ES-I3 (cell line): ENCODE measurements at regions not wholly inside any gene's neighbourhood (a gene's known extent, or its start where the extent isn't known, plus 50 kb on each side); places are given as distances from the start of the nearest gene placed in this dataset.

Source experiments
- H3K36me3 ChIP-seq: 2 replicates; pipeline ENCODE4 v1.6.1; 2013; ENCODE audit warnings: mild to moderate bottlenecking, low read length, control low read depth, moderate library complexity; ENCODE audit not compliant: insufficient read depth
- H3K4me1 ChIP-seq: 2 replicates; pipeline ENCODE4 v1.6.1; 2013; ENCODE audit warnings: mild to moderate bottlenecking, control low read depth, low read length; ENCODE audit not compliant: insufficient read depth
- H3K9ac ChIP-seq: 2 replicates; pipeline ENCODE4 v1.6.1; 2013; ENCODE audit warnings: low read depth, mild to moderate bottlenecking, low read length, moderate library complexity
- H3K9me3 ChIP-seq: 2 replicates; pipeline ENCODE4 v1.6.1; 2013; ENCODE audit warnings: mild to moderate bottlenecking, low read length, moderate library complexity; ENCODE audit not compliant: control insufficient read depth, insufficient read depth

DNA sequence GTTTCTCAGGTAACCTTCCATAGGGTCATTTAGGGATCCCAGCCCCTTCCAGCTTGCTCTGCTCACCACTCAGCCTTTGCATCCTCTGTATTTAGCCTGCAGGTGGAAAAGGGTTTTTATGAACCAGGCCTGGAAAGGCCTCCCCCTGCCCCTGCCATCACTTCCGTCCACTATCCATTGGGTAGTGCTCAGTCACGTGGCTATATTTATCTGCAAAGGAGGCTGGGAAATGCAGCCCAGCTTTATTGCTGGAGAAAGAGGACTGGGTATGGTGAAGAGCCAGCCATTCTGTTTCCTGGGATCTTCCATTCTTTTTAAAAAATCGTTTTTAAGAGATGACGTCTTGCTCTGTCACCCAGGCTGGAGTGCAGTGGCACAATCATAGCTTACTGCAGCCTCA, 87.0 kb upstream of the MAP1LC3B2 start:
- H3K36me3 ChIP-seq = no peaks in the 10 kb centered on the region
- H3K4me1 ChIP-seq = no peaks in the 10 kb centered on the region
- no peak overlapping the region for H3K9ac ChIP-seq
- peaks cover 7% of the 10 kb centered on the region for H3K9me3 ChIP-seq

DNA sequence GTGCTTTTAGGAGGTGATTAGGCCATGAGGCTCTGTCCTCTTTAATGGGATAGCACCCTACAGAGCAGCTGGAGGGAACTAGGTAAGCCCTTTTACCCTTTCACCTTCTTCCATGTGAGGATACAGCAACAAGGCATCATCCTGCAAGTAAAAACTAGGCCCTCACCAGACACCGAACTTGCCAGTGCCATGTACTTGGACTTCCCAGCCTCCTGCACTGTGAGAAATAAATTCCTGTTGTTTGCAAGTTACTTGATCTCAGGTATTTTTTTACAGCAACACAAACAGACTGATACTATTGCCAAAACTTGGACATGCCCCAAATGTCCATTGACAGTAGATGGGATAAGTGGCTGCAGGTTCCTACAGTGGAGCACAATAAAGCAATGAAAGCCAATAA, 85.8 kb upstream of the MAP1LC3B2 start:
- Histone ChIP-seq H3K36me3 (no peaks in the 10 kb centered on the region), H3K4me1 (no peaks in the 10 kb centered on the region), H3K9ac (no peak overlapping the region), H3K9me3 (peaks cover 13% of the 10 kb centered on the region)

DNA sequence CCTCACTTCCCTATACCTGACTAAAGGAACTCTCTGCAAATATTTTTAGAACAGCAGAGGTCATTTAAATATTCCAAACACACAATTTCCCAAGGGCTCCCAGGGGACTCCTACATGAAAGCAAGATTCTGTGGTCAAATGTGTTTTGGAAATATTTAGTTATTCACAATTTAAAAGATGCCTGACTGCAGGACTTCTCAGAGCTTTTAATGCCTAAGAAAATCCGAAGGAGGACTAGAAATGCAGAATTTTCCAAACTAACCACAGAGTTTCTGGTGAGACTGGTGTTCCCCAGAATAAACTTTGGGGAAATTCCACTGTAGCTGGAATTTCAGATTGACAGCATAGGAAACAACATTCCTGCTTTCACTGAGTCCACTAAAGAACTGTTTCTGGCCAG, 84.8 kb upstream of the MAP1LC3B2 start:
- H3K9me3 ChIP-seq = peaks cover 13% of the 10 kb centered on the region

DNA sequence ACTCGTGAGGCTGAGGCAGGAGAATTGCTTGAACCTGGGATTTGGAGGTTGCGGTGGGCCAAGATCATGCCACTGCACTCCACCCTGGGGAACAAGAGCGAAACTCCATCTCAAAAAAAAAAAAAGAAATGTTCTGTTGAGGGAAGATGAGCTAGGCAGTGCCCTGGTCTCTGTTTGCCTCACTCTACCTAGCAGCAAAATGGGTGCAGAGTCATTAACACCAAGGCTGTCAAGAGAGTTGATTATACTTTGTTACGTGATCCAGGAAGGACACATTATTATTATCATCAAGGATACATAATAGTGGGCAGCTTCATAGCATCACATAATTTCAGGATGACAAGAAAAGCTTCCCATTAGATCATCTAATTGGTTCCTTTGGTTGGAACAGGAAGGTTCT, 84.3 kb upstream of the MAP1LC3B2 start:
- Histone ChIP-seq H3K9me3 (peaks cover 13% of the 10 kb centered on the region), H3K9ac (no peak overlapping the region), H3K36me3 (no peaks in the 10 kb centered on the region), H3K4me1 (no peaks in the 10 kb centered on the region)

More for the DNA sequence above, 84.8 kb upstream of the MAP1LC3B2 start:
- no peak overlapping the region for H3K9ac ChIP-seq
- H3K4me1 ChIP-seq = no peaks in the 10 kb centered on the region
- H3K36me3 ChIP-seq = no peaks in the 10 kb centered on the region

DNA sequence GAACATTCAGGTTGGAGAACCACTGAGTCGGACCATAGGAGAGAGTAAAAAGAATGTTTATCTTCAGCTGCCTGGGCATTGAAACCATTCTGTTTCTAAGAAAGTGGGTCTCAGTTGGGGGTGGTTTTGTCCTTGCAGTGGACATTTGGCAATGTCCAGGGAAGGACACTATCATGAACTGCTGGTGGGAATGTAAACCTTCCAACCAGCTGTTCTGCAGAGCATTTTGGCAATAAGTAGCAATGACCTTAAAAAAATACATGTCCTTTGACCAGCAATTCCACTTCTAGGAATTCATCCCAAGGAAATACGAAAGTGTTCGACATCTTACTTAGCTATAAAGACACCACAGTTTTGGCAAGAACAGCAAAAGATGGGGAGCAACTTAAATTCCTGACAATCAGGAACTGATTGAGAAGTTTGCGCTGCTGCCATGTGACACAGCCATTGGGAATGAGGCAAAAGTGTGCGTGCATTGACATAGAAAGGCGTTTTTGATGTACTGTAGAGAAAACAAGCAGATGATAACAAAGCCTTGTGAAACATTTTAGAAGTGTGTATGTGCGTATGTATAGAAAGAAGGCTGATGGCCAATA, 82.9 kb upstream of the MAP1LC3B2 start:
- H3K9ac ChIP-seq = no peak overlapping the region
- H3K36me3 ChIP-seq = no peaks in the 10 kb centered on the region
- H3K9me3 ChIP-seq = peaks cover 13% of the 10 kb centered on the region
- H3K4me1 ChIP-seq = no peaks in the 10 kb centered on the region

DNA sequence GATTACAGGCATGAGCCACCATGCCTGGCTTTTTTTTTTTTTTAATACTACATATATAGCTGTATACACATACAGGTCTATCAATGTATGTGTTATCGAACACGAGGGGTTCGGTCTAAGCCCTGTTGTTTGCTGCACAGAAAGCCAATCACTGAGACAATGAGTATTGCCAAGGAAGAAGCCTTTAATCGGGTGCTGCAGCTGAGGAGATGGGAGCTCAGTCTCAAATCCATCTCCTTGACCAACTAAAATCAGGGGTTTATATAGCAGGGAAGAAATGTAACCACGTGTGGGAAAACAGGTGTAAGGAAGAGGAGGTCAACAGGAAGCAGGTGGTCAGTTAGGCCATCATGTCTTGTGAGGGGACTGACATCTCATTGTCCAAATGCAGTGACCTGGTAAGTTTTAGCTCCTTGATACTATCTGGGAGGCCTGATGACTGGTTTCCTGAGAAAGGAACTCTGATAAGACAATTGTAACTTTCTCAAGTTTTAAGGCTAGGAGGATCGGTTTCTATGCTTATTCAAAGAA, 80.9 kb upstream of the MAP1LC3B2 start:
- H3K9ac ChIP-seq = no peak overlapping the region
- H3K36me3 ChIP-seq = no peaks in the 10 kb centered on the region
- peaks cover 9% of the 10 kb centered on the region for H3K9me3 ChIP-seq
- H3K4me1 ChIP-seq = no peaks in the 10 kb centered on the region

DNA sequence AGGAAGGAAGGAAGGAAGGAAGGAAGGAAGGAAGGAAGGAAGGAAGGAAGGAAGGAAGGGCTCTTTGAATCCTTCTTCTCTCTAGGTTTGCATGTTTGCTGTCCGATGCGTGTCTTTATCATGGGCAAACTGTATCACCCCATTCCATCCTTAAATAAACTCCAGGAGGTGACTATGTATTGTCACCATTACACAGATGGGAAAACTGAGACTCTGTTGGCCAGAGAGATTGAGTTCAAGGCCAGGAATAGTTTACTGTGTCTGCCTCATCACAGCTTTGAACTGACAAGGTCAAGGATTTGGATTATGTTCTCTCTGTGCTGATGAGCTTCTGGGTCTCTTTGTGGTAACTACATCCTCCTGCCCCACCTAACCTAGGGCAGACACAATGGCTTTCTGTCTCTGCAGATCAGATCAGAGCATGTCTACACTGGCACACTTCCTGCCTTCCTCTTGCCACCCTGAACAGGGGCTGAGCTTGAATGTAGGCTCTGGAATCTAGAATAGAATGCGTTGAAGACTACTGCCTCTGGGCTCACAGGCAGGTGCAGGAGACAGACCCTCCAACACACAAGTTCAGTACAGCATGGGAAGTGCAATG, 78.9 kb upstream of the MAP1LC3B2 start:
- no peaks in the 10 kb centered on the region for H3K4me1 ChIP-seq
- no peak overlapping the region for H3K9ac ChIP-seq
- no peaks in the 10 kb centered on the region for H3K36me3 ChIP-seq
- H3K9me3 ChIP-seq = peaks cover 7% of the 10 kb centered on the region; the same call in 1 of the 2 replicates

DNA sequence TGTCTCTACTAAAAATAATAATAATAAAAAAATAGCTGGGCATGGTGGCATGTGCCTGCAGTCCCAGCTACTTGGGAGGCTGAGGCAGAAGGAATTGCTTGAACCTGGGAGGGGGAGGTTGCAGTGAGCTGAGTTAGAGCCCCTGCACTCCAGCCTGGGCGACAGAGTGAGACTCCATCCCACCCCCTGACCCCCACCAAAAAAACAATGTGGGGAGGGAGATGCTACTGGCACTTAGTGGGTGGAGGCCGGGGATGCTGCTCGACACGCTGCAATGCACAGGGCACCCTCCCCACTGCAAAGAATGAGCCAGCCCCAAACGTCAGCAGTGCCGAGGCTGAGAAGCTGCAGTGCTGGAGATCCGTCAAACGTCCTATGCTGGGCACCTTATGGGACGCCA, 77.5 kb upstream of the MAP1LC3B2 start:
- H3K4me1 ChIP-seq = no peaks in the 10 kb centered on the region
- H3K9me3 ChIP-seq = peaks cover 7% of the 10 kb centered on the region; the same call in 1 of the 2 replicates

DNA sequence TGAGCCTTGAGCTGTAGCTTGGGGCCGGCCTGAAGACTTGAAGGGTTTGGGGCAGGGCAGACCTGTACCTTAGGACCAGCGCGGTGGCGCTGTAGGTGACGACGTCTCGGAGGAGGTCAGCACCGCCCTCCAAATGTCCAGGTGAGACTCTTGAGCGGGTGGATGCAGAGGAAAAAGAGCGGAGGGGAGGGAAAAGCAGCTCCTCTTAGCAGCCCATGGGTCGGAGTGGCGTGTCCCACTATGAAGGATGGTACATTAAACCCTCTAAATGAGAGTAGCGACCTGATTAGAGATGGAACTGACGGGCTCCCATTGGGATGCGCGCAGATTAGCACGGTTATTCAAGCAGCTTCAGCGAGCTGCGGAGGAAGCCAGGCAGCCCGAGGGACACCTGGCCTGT, 77.0 kb upstream of the MAP1LC3B2 start:
- Histone ChIP-seq H3K4me1 (no peaks in the 10 kb centered on the region), H3K9ac (no peak overlapping the region), H3K36me3 (no peaks in the 10 kb centered on the region), H3K9me3 (peaks cover 6% of the 10 kb centered on the region; the same call in 1 of the 2 replicates)

More for the DNA sequence above, 77.5 kb upstream of the MAP1LC3B2 start:
- H3K36me3 ChIP-seq = no peaks in the 10 kb centered on the region
- H3K9ac ChIP-seq = no peak overlapping the region

DNA sequence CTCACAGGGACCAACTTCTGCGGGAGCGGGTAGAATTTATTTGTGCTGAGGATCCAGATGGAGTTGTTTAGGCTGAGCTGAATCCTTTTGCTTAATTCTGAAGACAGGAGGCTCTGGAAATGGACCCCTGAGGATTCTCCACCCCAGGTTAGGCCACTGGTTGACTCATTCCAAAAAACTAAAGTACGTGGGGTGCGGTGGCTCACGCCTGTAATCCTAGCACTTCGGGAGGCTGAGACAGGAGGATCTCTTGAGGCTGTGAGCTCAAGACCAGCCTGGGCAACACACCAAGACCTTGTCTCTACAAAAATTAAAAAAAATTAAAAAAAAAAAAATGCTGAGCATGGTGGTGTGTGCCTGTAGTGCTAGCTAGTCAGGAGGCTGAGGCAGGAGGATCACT, 76.3 kb upstream of the MAP1LC3B2 start:
- no peak overlapping the region for H3K9ac ChIP-seq
- no peaks in the 10 kb centered on the region for H3K9me3 ChIP-seq
- H3K36me3 ChIP-seq = no peaks in the 10 kb centered on the region
- H3K4me1 ChIP-seq = no peaks in the 10 kb centered on the region

DNA sequence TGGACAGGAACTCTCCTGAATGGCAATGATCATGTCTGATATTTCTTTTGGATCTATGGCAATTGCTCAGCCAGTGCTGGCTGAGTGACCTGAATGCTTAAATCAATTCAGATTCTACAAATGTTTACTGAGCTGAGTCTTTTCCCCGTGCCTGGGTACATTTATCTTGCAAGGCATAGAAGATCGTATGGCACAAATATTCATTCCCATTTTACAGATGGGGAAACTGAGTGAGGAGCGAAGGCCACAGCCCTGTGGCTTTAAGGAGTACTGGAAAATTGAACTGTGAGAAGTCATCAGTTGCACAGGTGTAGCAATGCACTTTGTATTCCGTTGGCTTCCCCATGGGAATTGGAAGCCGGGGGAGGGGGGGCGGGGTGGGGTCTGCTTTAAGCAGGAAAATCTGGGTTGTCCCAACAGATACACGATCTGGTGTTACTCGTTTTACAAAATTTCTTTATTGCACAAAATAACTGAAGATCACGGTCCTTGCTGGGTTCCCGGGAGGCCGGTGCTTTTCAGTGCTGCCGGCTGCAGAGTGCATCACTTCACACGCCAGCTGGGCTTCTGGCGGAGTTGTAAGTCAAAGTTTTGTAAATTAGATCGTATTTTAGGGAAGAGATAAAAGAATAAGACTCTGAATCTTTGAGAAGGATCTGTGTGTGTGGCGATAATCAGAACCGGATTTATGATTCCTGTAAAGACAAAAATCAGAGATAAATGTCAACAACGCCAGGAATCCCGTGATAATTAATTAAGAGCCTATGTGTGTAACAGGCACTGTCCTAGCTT, 75.0 kb upstream of the MAP1LC3B2 start:
- Histone ChIP-seq H3K9me3 (no peaks in the 10 kb centered on the region), H3K36me3 (no peaks in the 10 kb centered on the region), H3K4me1 (no peaks in the 10 kb centered on the region), H3K9ac (no peak overlapping the region)

DNA sequence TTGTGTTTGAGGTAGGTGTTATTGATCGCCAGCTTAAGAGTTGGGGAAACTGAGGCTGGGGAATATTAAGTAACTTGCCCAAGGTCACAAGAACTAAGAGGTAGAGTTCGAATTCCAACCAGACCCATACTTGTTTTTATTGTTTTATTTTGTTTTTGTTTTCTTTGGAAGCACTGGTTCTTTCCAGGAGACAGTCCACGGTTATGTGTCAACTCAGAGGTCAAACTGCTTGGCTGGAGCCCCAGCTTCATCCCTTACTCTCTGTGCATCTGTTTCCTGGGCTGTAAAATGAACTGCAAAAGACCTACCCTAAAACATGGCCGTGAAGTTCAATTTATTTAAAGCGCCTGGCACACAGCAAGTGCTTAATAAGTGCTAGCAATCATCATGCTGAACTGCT, 74.4 kb upstream of the MAP1LC3B2 start:
- Histone ChIP-seq H3K9ac (no peak overlapping the region), H3K4me1 (no peaks in the 10 kb centered on the region), H3K36me3 (no peaks in the 10 kb centered on the region), H3K9me3 (no peaks in the 10 kb centered on the region)

DNA sequence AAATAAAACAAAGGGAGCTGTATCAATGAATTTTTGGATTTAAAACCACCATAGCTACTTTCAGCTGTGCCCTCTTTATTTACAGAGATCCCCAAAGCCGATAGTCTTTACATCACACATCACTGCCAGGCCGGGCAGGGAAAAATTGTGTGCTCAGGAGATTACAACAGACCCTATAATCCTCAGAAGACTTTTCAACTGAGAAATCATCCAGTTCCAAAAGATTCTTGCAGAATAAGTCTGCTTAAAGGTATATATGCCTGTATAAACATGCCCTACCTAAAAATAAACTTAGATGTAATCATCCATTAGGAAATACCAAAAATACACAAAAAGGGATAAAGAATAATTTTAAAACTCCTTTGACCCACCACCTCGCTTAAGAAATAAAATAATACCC, 70.1 kb upstream of the MAP1LC3B2 start:
- H3K9me3 ChIP-seq = no peaks in the 10 kb centered on the region
- no peak overlapping the region for H3K9ac ChIP-seq
- H3K36me3 ChIP-seq = no peaks in the 10 kb centered on the region
- peaks cover 4% of the 10 kb centered on the region; the same call in 1 of the 2 replicates for H3K4me1 ChIP-seq

DNA sequence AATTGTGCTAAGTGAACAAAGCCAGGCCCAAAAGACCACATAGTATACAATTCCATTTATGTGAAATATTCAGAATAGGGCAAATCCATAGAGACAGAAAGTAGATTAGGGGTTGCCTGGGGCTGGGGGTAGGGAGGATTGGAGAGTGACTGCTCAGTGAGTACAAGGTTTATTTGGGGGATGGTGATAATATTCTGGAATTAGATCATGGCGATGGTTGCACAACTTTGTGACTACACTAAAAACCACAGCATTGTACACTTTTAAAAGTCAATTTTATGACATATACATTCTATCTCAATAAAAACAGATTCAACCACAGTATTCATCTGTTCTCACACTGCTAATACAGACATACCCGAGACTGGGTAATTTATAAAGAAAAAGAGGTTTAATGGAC, 68.7 kb upstream of the MAP1LC3B2 start:
- no peak overlapping the region for H3K9ac ChIP-seq
- peaks cover 4% of the 10 kb centered on the region; the same call in 1 of the 2 replicates for H3K4me1 ChIP-seq
- no peaks in the 10 kb centered on the region for H3K36me3 ChIP-seq
- H3K9me3 ChIP-seq = no peaks in the 10 kb centered on the region
